ENCODE measurements at regions not wholly inside any gene's neighbourhood (a gene's known extent, or its start where the extent isn't known, plus 50 kb on each side); places are given as distances from the start of the nearest gene placed in this dataset.

DNA sequence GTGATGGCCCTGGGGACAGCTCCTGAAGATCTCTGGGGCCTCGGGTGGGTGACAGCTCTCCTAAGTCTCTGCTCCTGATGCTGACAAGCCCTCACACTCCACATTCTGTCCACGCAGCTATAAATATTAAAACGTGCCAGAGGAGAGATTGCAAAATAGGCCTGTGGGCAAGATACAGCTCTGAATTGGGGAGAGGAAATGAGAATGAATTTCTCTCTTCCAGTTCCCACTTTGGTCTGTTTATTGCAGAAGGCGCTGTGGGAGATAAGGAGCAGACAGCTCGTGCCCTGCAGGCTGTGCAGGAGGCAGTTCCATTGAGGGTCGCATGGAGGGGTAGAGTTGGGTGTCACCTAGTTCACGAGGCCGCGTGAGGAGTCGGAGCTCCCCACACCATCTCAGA lies 87.5 kb upstream of the SDK2 start:
- TF ChIP-seq RBFOX2 (IDR thresholded peaks at IDR 0.05; ENCODE audit: low read depth, low read length) (no peak), ZC3H11A (IDR thresholded peaks at IDR 0.05; ENCODE audit: low read depth, low read length) (no peak), POLR2A (conservative IDR thresholded peaks at IDR 0.05) (no peak), RAD21 (CRISPR knock-in tag; conservative IDR thresholded peaks at IDR 0.05 in 1 of 2, IDR thresholded peaks at IDR 0.05 in 1 of 2) (no peak), SMAD4 (CRISPR knock-in tag; conservative IDR thresholded peaks at IDR 0.05) (no peak)
- TF ChIP-seq, protein P1, sequence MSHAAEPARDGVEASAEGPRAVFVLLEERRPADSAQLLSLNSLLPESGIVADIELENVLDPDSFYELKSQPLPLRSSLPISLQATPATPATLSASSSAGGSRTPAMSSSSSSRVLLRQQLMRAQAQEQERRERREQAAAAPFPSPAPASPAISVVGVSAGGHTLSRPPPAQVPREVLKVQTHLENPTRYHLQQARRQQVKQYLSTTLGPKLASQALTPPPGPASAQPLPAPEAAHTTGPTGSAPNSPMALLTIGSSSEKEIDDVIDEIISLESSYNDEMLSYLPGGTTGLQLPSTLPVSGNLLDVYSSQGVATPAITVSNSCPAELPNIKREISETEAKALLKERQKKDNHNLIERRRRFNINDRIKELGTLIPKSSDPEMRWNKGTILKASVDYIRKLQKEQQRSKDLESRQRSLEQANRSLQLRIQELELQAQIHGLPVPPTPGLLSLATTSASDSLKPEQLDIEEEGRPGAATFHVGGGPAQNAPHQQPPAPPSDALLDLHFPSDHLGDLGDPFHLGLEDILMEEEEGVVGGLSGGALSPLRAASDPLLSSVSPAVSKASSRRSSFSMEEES (CRISPR knock-in tag; IDR thresholded peaks at IDR 0.05): no peak
- TF ChIP-seq, protein P2, sequence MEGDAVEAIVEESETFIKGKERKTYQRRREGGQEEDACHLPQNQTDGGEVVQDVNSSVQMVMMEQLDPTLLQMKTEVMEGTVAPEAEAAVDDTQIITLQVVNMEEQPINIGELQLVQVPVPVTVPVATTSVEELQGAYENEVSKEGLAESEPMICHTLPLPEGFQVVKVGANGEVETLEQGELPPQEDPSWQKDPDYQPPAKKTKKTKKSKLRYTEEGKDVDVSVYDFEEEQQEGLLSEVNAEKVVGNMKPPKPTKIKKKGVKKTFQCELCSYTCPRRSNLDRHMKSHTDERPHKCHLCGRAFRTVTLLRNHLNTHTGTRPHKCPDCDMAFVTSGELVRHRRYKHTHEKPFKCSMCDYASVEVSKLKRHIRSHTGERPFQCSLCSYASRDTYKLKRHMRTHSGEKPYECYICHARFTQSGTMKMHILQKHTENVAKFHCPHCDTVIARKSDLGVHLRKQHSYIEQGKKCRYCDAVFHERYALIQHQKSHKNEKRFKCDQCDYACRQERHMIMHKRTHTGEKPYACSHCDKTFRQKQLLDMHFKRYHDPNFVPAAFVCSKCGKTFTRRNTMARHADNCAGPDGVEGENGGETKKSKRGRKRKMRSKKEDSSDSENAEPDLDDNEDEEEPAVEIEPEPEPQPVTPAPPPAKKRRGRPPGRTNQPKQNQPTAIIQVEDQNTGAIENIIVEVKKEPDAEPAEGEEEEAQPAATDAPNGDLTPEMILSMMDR (IDR thresholded peaks at IDR 0.05 in 2 of 3, conservative IDR thresholded peaks at IDR 0.05 in 1 of 3; ENCODE audit: insufficient read depth in 2 of 3, low read depth in 1 of 3, low read length in 3 of 3): no peak
